GM12801 (cell line): ENCODE measurements at regions not wholly inside any gene's neighbourhood (a gene's known extent, or its start where the extent isn't known, plus 50 kb on each side); places are given as distances from the start of the nearest gene placed in this dataset.

Experiments
- TF ChIP-seq, protein P1 (sequence below): IDR thresholded peaks from one replicate; pipeline ENCODE4 v1.5.1; 2011; ENCODE audit warnings: control low read depth; ENCODE audit not compliant: insufficient read length; ENCODE audit errors: extremely low read depth

DNA sequence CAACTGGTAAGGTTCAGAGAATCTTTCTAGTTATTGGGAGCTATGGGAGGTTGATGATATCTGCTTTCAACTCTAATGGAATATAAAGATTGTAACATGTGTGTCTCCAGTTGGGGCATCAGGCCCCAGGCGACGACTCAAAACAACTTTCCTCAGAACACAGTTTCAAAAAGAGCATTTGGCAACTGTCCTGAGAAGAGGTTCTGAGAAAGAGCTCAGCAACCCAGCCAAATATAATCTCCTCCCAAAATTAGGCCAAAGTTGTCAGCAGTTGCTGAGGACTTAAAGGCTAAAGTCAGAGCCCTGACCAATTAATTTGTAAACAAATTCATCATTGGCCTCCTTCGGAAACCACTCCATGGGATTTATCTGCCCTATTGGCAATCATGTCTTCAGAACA is 251.1 kb upstream of the NFE2L3 start:
- TF ChIP-seq, protein P1, sequence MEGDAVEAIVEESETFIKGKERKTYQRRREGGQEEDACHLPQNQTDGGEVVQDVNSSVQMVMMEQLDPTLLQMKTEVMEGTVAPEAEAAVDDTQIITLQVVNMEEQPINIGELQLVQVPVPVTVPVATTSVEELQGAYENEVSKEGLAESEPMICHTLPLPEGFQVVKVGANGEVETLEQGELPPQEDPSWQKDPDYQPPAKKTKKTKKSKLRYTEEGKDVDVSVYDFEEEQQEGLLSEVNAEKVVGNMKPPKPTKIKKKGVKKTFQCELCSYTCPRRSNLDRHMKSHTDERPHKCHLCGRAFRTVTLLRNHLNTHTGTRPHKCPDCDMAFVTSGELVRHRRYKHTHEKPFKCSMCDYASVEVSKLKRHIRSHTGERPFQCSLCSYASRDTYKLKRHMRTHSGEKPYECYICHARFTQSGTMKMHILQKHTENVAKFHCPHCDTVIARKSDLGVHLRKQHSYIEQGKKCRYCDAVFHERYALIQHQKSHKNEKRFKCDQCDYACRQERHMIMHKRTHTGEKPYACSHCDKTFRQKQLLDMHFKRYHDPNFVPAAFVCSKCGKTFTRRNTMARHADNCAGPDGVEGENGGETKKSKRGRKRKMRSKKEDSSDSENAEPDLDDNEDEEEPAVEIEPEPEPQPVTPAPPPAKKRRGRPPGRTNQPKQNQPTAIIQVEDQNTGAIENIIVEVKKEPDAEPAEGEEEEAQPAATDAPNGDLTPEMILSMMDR, result no peak

DNA sequence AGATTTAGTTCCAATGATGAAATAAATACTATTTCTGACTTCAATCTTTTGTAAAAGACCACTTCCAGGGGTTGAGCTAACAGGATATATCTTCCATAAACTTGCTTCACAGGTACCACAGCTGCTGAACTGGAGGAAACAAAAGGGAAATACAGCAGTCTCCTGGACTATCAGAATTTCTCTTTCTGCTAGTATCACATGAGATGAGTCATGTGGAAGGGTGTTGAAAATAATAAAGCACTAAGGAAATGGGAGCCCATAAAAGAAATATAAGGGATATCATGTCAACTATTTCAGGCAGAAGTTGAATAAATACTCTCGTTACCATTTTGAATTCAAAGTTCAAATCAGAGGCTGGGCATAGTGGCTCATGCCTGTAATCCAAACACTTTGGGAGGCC is 250.3 kb upstream of the NFE2L3 start:
- TF ChIP-seq, protein P1, result no peak

DNA sequence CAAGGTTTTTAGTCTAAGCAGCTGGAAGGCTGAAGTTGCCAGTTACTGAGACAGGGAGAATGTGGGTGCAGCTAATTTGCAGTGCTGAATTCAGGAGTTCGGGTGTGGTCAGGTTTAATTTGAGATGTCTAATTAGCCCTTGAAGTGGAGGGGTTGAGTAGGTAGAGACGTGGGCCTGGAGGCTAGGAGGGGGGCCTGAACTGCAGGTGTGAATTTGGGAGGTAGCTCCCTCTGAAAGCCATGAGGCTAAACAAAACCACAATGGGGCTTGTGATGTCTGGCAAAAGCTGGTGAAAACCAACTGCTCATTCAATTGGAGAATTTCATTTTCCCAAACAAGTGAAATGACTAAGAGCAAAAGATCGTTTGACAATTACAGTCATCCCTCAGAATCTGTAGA is 246.0 kb upstream of the NFE2L3 start:
- TF ChIP-seq, protein P1, result no peak

DNA sequence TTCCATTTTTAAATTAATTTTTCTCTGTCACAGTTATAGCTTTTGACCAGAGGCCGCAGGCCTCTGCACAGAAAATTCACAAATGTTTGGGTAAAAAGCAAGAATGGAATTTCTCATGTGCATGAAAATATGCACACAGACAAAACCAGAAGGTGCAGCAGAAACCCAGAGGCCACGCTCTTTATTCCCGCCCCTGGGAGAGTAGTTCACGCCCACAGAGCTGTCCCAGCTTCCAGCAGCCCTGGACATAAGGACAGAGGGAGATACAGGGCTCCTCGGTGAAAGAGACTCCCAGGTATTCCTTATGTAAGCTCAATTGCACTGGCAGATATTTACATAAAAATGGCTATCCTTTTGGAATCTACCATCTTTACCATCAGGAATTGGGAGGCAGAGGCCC is 245.2 kb upstream of the NFE2L3 start:
- TF ChIP-seq, protein P1, result no peak

DNA sequence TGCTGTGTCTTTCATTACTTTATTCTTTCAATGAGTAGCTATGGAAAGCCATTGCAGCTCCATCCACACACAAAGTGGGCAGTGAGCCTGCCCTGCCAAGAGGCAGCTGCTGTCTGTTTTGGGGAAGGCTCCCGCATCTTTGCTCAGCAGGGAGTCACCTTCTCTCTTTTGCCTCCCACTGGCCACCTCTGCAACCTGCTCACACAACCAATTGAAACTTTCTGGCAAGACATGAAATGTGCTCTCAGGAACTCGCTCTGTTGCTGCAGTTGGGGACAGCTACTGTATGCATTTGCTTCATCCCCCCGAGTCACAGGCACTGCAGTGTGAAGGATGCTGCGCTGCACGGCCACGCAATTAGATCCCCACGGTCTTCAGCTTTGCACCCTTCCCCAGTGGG is 244.8 kb upstream of the NFE2L3 start:
- TF ChIP-seq, protein P1, result no peak

DNA sequence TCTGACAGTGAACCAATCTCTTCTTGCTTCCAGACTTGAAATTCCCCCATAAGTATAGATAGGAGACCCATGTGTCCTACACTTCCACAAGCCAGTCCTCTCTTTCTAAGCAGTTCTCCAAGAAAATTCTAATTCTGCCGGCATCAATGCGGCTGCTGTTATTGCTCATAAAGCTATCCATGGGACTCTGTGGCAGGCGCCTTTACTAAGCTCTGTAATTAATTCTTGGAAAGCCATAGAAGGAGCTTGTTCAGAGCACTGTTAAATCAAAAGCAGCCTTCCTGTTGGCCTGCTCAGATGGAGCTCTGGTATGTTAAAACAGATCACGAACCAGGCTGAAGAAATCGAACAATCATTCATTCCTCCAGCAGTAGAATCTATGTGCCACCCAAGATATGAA is 244.3 kb upstream of the NFE2L3 start:
- TF ChIP-seq, protein P1, result no peak

DNA sequence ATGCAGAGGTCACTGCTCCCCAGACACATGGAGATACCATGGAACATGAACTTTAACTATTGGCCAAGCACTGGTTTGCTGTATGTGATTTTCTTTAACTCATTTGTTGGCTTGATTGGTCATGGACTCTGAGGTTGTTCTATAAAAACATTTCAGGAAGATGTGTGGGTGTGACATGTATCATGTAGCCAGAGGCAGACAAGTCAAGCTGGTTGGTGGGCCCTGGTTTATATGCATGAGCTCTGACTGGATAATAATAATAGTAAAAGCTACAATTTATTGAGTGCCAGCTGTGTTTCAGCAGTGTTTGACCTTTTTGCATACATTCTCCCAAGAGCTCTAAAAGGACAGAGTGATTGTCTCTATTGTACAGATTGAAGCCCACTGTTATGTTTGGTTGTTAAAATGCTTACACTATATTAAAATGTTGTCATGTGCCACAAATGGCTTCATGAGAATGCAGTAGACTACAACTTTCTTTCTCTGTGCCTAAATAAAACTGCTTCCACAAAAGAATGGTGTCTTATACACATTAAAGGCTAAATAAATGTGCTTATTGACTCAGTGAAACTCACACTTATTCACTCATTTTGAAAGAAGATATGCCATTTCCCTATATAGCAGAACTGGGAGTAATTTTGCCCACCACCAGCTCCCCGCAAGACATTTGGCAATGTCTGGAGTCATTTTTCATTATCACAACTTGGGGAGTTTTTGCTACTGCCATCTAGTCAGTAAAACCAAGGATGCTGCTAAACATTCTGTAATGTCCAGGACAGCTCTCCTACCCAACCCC is 243.6 kb upstream of the NFE2L3 start:
- TF ChIP-seq, protein P1, result no peak
